ENCODE measurements at regions not wholly inside any gene's neighbourhood (a gene's known extent, or its start where the extent isn't known, plus 50 kb on each side); places are given as distances from the start of the nearest gene placed in this dataset.

- no peak for TF ChIP-seq EZH2 (IDR thresholded peaks at IDR 0.05; ENCODE audit: borderline replicate concordance, low read length)
- TF ChIP-seq, protein P1, sequence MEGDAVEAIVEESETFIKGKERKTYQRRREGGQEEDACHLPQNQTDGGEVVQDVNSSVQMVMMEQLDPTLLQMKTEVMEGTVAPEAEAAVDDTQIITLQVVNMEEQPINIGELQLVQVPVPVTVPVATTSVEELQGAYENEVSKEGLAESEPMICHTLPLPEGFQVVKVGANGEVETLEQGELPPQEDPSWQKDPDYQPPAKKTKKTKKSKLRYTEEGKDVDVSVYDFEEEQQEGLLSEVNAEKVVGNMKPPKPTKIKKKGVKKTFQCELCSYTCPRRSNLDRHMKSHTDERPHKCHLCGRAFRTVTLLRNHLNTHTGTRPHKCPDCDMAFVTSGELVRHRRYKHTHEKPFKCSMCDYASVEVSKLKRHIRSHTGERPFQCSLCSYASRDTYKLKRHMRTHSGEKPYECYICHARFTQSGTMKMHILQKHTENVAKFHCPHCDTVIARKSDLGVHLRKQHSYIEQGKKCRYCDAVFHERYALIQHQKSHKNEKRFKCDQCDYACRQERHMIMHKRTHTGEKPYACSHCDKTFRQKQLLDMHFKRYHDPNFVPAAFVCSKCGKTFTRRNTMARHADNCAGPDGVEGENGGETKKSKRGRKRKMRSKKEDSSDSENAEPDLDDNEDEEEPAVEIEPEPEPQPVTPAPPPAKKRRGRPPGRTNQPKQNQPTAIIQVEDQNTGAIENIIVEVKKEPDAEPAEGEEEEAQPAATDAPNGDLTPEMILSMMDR (conservative IDR thresholded peaks at IDR 0.05 in 1 of 2, IDR thresholded peaks at IDR 0.05 in 1 of 2; ENCODE audit: extremely low read depth in 1 of 2, insufficient read depth in 1 of 2, low read depth in 1 of 2, low read length in 2 of 2) = no peak
These were observed 281.2 kb upstream of the AGTR2 start for GRCh38 chrX:115889121-115889890.

Data from mammary epithelial cell (primary cell).